Right atrium auricular region (tissue), 2 donors: ENCODE measurements at regions not wholly inside any gene's neighbourhood (a gene's known extent, or its start where the extent isn't known, plus 50 kb on each side); places are given as distances from the start of the nearest gene placed in this dataset.

Experiments
- DNase-seq: peaks from one replicate; pipeline ENCODE4 v3.0.0-alpha.2; 2019; ENCODE audit warnings: low spot score
- H3K27ac ChIP-seq, 2 donors: fragments of 200-600 bp; sonication (generic); 1 replicate in 1 of 2; 2 replicates in 1 of 2; pipeline ENCODE4 v1.5.1; 2016 to 2019
- H3K27me3 ChIP-seq, 2 donors: fragments of 200-600 bp; sonication (generic); one replicate each; pipeline versions ENCODE4 v1.5.1 to v1.6.0; 2017 to 2019
- H3K36me3 ChIP-seq: fragments of 200-600 bp; sonication (generic); one replicate; pipeline ENCODE4 v1.5.1; 2016
- H3K4me1 ChIP-seq, 2 donors: fragments of 200-600 bp; sonication (generic); one replicate each; pipeline versions ENCODE4 v1.5.1 to v1.6.0; 2017 to 2019
- H3K4me3 ChIP-seq, 2 donors: fragments of 200-600 bp; sonication (generic); 1 replicate in 1 of 2; 2 replicates in 1 of 2; pipeline ENCODE4 v1.5.1; 2017 to 2019; ENCODE audit warnings: mild to moderate bottlenecking in 1 of 2, moderate library complexity in 1 of 2
- H3K9me3 ChIP-seq, 2 donors: fragments of 200-600 bp; sonication (generic); one replicate each; pipeline ENCODE4 v1.5.1; 2019
- TF ChIP-seq, protein P1 (sequence below), 2 donors: fragments of 200-600 bp; sonication (generic); IDR thresholded peaks; one replicate each; pipeline ENCODE4 v1.5.1; 2019; ENCODE audit warnings: antibody characterized with exemption in 2 of 2

DNA sequence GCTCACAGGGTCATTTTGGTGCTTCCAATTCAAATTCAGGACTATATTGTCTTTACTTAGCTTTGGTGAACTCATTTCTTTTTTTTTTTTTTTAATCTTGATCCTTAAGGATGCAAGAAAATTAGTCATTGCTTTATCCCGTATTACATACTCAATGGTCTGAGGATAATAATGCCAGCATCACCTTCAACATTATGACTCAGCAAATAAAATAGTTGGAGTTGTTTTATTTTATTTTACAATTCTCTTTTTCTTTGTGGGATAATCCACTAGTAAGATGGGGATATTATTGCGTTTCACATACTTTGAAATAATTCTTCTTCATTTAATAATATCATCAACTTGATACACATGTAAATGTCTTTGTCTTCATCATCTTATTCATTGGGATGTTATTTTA lies 954.9 kb upstream of the GYPC start:
- Histone ChIP-seq H3K27me3 (no peaks in the 10 kb centered on the region), H3K4me1 (no peaks in the 10 kb centered on the region), H3K4me3 (no peak overlapping the region), H3K9me3 (no peaks in the 10 kb centered on the region), H3K36me3 (no peaks in the 10 kb centered on the region), H3K27ac (no peak overlapping the region)
- DNase-seq, result no peak
- TF ChIP-seq, protein P1, sequence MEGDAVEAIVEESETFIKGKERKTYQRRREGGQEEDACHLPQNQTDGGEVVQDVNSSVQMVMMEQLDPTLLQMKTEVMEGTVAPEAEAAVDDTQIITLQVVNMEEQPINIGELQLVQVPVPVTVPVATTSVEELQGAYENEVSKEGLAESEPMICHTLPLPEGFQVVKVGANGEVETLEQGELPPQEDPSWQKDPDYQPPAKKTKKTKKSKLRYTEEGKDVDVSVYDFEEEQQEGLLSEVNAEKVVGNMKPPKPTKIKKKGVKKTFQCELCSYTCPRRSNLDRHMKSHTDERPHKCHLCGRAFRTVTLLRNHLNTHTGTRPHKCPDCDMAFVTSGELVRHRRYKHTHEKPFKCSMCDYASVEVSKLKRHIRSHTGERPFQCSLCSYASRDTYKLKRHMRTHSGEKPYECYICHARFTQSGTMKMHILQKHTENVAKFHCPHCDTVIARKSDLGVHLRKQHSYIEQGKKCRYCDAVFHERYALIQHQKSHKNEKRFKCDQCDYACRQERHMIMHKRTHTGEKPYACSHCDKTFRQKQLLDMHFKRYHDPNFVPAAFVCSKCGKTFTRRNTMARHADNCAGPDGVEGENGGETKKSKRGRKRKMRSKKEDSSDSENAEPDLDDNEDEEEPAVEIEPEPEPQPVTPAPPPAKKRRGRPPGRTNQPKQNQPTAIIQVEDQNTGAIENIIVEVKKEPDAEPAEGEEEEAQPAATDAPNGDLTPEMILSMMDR (IDR thresholded peaks at IDR 0.05), result no peak

DNA sequence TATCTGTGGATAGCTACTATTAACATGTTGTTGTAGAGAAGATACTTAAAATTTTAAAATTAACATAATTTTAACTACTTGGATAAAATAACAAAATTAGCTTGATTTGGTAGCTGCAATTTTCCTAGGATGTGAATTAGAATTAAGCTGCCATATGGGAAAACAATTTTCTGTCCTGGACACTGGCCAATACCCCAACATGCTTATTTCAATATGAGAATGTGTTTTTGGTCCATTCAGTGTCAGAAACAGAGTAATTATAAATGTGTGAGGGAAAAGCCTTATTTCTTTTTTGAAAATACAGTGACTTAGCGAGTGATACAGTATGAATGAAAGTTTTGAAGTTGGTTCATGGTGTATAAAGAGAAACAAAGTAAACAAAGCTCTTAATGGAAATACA lies 948.3 kb upstream of the GYPC start:
- no peak overlapping the region for H3K27ac ChIP-seq
- no peaks in the 10 kb centered on the region for H3K36me3 ChIP-seq

DNA sequence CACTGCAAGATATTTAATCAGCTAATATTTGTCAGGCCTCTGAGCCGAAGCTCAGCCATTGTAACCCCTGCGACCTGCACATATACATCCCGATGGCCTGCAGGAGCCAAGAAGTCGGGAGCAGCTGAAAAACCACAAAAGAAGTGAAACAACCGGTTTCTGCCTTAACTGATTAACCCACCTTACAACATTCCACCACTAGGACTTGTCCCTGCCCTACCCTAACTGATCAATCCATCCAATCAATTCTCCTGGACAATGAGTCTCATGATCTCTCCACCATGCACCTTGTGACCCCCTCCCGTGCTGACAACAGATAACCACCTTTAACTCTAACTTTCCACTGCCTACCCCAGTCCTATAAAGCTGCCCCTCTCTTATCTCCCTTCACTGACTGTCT lies 945.4 kb upstream of the GYPC start:
- H3K9me3 ChIP-seq, result no peaks in the 10 kb centered on the region
- no peaks in the 10 kb centered on the region for H3K4me1 ChIP-seq
- TF ChIP-seq, protein P1 (IDR thresholded peaks at IDR 0.05), result no peak
- DNase-seq, result no peak
- H3K27ac ChIP-seq, result no peak overlapping the region
- no peak overlapping the region for H3K4me3 ChIP-seq
- H3K36me3 ChIP-seq, result no peaks in the 10 kb centered on the region
- H3K27me3 ChIP-seq, result no peaks in the 10 kb centered on the region

More for the DNA sequence above, 948.3 kb upstream of the GYPC start:
- Histone ChIP-seq H3K4me1 (no peaks in the 10 kb centered on the region), H3K9me3 (no peaks in the 10 kb centered on the region), H3K4me3 (no peak overlapping the region), H3K27me3 (no peaks in the 10 kb centered on the region)
- no peak for DNase-seq
- TF ChIP-seq, protein P1 (IDR thresholded peaks at IDR 0.05), result no peak

DNA sequence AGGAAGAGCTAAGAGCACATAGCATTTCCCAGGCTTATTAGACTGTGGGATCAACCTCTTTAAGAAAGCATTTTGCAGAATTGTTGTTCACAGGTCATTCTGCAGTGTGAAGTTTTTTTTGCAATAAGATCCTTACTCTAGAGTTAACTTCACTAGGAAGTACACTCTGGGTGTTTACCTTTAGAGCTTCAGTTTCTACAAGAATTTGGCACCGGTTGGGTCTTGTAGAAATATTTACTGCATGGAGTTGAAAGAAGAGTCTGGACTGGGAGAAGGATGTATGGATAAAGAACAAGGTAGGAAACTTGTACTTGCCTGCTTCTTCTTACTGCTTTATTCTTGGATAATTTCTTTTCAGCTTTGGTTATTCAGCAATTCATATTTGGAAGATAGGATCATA lies 944.9 kb upstream of the GYPC start:
- H3K9me3 ChIP-seq, result no peaks in the 10 kb centered on the region
- TF ChIP-seq, protein P1 (IDR thresholded peaks at IDR 0.05), result no peak
- no peaks in the 10 kb centered on the region for H3K27me3 ChIP-seq
- H3K36me3 ChIP-seq, result no peaks in the 10 kb centered on the region
- no peak overlapping the region for H3K4me3 ChIP-seq
- DNase-seq, result no peak
- no peak overlapping the region for H3K27ac ChIP-seq
- H3K4me1 ChIP-seq, result no peaks in the 10 kb centered on the region

DNA sequence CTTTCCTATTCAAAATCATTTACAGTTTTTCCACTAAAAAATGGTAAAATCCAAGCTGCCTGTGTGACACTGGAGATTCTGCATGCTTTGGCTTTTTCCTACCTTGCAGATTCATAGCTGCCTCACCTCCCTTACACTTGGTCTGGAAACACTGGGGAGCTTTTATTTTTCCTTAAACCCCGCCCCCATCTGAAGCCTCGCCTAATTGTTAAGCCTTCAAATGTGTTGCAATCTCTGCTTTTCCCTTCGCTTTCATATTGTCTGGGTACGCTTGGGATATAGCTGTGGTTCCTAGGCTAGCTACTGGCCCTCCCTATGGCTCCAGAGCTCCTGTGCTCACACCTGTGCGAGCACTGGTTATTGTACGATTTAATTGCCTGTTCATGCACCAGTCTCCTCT lies 942.4 kb upstream of the GYPC start:
- TF ChIP-seq, protein P1 (IDR thresholded peaks at IDR 0.05), result no peak

DNA sequence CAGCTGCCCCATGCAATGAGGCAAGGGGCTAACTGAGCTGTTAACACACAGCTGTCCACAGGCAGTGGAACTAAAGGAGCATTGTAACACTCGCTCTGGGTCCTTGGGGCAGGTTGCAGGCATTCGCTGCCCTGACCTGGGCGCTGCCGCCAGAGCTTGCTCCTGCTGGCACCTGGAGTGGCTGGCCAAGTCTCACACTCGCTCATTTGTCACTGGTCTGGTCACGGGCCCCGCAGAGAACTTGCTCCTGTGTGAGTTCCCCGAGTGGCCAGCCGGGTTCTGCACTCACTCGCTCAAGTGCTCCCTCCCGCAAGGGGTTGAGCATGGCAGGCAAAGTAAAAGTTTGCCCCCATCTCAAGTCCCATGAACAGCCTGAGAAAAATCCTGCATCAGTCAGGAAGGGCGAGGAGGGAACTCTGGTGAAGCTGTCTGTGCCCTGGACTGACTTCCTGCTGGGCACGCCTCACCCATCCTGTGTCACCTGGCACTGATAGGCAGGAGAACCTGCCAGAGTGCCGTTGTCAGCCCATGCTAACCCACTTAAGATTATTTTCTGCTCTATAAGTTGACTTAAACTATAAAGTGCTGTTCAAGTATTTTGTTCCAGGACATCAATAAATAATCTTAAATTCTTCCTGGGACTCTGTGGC lies 934.8 kb upstream of the GYPC start:
- Histone ChIP-seq H3K4me3 (no peak overlapping the region), H3K4me1 (no peaks in the 10 kb centered on the region), H3K27ac (no peak overlapping the region), H3K27me3 (no peaks in the 10 kb centered on the region), H3K36me3 (no peaks in the 10 kb centered on the region), H3K9me3 (no peaks in the 10 kb centered on the region)
- TF ChIP-seq, protein P1 (IDR thresholded peaks at IDR 0.05), result no peak
- no peak for DNase-seq

More for the DNA sequence above, 942.4 kb upstream of the GYPC start:
- Histone ChIP-seq H3K4me1 (no peaks in the 10 kb centered on the region), H3K27me3 (no peaks in the 10 kb centered on the region), H3K9me3 (no peaks in the 10 kb centered on the region), H3K4me3 (no peak overlapping the region), H3K36me3 (no peaks in the 10 kb centered on the region), H3K27ac (no peak overlapping the region)
- DNase-seq, result no peak
